ENCODE measurements at regions not wholly inside any gene's neighbourhood (a gene's known extent, or its start where the extent isn't known, plus 50 kb on each side); places are given as distances from the start of the nearest gene placed in this dataset.

DNA sequence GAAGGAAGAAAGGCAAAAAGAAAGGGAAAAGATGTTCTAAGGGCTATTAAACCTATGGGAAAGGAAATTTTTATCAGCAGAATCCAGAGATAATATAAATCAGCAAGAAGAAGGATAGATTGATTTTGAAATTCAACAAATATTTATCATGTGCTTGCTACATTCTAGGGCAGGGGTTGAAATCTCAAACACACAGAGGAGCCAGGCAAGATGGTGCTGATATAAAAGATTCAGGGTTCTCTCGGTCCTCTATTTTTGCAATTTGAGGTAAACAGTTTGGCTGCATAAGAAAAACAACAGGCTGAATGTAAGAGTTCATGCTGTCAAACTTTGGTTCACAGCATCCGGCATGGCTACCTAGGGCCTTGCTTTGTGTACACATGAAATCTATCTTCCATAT, 109.6 kb upstream of the BMP2 start:
- no peak for FAIRE-seq

DNA sequence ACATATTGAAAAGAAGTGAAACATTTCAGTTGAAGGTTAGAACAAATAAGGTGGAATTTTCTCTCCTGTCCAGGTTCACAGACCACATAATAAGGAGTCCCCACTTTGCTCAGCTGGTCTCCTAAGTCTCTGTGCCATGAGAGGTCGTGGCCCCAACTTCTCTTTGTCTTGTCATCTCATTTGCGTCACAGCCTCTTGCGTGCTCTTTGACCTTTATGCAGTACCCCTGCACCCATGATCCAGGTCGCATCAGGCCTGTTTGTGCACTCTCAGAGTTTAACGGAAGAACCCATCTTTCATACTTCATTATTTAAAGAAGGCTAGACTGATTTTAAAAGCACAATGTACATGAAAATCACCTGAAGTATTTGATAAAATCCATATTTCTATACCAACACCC, 110.4 kb upstream of the BMP2 start:
- FAIRE-seq, result no peak

DNA sequence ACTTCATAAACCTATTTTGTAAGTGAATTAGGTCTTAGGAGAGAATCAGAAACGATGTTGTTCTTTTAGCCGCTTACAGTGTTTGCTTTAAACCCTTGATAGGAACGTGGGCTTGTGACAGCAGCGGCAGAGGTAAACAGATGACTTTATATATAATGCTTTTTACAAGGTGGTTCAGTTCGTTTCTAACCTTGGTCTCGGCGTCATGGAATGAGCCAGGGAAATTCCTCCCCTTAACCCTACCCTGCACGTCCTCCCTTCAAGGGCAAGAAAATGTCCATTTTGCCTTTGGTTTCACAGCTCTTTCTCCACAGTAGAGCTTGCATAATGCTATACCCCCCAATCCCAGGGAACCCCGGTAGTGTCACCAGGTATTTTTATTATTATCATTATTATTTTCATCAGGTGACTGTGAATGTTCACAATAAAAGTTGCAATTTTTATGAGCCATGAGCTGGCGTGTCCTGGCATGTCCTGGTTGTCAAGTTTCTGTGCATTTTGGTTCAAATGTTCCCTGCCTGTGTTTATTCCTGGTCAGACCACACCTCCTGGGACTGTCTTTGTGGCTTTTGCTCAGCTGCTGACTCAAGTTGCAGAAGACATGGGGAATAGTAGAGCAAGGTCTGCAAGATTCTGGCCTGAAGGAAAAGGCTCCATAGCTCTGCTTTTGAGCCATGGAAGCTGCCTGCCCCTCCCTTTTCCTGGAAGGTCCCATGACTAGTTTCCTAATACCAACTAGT, 112.8 kb upstream of the BMP2 start:
- FAIRE-seq, result no peak

DNA sequence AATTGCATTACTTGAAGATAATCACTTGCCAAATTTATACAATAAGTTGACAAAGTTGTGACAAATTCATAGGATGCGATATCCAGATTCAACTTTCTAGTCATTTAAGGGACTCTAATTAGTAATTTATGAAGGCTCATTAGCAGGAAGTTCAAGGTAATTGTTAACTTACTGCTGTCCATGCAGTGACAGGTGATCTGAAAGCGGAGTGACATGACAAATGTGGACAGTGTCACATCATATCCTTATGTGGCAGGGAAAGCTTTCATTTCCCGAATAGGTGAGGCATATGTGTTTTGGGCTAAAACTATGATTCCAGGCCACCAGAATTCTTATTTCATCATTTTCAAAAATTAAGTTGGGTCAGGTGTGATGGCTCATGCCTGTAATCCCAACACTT, 115.9 kb upstream of the BMP2 start:
- FAIRE-seq, result no peak

DNA sequence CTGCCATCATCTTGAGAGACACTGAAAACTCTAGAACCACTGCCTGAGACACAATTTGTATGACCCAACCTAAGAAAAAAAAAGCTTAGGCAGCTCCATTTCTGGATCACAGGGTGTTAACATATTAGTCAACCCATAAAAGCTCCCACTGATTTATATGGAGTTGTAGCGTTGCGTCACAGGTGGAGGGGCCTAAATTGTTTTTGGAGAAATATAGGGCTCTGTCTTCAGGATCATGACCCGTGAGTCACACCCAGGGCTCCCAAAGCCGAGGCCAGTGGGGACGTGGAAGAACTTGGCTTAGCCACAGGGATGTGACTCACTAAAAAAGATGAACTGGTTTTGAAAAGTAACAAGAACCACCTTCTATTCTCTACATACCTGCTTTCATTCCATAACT, 116.5 kb upstream of the BMP2 start:
- no peak for FAIRE-seq

DNA sequence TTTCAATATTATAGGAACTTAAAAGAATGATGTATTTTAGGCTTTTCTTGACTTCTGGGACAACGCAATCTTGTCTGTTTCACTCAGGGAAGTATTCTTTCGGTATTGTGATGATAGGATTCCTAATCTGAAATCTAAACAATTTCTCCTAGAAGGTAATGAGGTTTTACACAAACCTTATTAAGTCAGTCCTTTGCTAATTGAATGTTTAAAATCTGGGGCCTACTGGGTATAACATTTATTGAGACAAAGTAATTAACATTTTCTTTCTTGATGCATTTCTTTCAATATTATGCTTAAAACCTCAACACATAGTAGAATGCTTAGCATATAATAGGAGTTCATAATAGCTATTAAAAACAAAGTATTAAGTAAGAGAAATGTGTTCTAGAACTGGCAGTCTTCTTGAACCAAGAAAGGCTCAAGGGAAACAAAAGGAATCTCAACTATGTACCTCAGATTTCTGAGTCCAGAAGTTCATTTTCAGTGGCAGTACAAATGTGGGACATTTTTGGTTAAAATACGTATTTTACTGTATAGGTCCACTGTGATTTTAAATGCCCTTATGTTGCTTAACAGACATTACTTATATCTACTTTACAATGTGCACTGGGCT, 121.4 kb upstream of the BMP2 start:
- FAIRE-seq, result no peak

DNA sequence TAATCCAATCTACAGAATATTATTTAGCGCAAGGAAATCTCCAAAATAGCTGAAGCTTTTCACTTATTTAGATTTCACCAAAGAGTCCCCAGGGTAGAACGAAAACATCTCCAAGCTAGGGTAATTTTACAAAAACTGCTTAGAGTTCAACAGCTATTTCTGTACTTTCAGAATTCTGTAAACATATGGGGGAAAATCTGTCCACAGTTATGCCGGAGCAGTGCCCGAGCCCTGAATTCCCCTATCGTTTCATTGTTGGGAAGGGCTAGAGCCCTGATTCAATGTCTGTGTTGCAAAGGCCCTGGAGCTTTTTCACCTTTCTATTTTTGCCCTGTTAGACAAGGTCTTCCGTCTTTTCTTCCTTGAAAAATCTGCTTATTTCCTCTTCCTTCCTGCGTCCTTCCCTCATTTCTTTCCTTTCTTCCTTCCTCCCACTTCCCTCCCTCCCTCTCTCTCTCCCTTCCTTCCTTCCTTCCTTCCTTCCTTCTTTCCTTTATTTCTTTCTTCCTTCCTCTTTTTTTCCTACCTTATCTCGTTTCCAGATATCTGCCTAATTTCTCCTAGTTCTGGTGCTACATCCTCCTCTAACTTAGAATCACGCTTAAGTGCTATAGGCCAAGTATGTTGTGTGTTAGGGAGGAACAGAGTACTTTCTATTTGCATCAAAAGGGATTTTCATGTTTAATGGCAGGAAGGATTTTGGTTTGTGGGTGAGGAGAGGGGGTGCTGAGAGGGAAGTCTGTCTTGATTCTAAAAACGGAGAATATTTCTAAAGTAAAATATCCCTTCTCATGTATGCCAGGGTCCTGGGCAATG, 122.5 kb upstream of the BMP2 start:
- FAIRE-seq, result no peak

DNA sequence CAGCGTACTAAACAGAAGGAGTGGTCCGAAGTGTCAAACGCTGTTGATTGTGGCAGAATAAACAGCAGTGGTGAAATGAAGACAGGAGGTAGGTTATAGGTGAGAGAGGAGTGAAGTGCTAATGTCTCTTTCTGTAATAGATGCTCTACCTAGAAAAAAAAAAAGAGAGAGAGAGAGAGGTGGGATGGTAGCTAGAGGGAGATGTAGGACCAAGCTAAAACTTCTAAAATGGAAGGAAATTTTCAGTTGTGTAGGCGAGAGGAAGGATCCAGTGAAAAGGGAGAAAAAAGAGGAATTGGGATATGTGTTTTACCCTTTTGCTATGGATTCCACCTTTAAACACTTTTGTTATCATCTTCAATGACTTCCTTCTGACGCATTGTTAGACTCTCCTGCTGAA, 126.5 kb upstream of the BMP2 start:
- FAIRE-seq, result no peak

DNA sequence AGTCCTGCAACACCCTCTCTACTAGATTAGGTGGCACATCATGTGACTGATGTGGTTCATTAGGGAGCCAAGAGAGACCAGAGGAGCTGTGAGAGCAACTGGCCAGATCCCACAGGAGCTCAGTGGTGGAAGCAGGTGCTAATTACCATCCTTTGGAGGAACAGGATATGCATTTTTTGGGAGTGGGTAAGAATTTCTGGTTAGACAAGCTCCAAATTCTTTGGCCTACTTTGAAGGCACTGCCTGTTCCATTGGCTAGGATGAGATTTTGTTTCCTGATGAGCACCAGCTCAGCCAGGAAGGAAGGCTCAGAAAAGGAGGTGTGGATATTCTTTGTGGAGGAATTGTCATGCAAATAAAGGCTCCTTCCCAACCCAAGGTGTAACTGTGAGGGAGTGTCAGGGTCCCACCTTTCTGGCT, 130.3 kb upstream of the BMP2 start:
- FAIRE-seq, result no peak

DNA sequence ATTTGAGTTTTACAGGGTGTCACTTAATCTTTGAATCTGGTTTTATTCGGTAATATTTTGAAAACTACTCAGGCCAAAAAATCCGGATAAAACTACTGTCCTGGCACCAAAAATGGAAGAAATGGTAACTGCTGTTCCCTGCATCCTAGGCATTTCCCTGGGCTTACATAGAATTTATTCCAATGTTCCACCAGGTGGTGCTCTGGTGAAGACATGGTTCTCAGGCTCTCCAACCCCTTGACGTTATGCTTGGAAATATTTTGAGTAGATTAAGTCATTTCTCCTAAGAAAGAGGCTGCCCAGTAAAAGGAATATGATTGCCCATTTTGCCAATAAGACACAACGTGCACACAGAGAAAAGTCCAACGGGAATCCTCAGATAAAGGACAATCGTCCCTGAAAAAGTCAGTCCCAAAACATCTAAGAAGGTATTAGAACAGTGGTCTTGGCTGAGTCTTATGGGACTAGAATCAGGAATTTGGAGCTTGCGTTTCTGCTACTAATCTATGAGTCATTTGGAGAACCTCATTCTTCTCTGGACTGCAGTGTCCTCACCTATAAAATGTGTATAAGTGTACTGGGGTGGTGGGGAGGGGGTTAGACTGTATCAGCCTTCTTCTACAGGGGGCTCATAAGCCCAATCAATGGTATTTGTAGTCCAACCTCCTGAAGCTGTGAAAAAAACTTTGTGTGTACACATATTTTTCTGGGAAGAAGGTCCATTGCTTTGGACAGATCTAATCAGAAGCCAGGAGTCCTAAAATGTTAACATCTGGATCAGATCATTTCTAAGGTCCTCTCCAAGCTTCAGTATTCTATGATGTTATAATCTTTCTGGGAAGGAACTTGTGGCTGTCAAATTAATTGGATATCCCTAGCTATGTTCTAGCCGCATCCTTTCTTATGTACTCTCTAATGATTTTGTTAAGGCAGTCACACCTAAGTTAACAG, 131.0 kb upstream of the BMP2 start:
- no peak for FAIRE-seq

DNA sequence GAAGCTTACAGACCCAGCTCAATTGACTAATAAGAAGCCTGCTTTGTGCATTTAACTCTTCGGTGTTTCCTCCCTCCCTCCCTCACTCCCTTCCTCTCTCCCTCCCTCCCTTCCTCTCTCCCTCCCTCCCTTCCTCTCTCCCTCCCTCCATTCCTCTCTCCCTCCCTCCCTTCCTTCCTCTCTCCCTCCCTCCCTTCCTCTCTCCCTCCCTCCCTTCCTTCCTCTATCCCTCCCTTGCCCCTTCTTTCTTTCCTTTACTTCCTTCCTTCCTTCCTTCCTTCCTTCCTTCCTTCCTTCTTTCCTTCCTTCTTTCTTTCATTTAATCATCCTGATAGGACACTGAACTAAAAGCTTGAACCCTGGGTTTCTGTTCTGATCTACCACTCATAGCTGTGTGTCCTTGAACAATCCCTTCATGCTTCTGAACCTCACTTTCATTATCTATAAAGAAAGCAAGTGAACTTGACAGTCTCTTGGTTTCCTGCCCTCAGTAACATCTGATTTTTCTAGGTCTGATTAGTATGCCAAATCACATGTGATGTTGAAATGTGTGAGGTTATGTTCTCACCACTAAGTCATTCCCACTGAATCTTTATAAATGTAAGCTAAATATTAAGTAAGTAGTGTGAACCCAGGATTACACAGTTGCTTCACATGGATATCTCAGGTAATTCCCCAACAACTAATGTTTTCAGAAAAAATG, 132.3 kb upstream of the BMP2 start:
- FAIRE-seq, result no peak

DNA sequence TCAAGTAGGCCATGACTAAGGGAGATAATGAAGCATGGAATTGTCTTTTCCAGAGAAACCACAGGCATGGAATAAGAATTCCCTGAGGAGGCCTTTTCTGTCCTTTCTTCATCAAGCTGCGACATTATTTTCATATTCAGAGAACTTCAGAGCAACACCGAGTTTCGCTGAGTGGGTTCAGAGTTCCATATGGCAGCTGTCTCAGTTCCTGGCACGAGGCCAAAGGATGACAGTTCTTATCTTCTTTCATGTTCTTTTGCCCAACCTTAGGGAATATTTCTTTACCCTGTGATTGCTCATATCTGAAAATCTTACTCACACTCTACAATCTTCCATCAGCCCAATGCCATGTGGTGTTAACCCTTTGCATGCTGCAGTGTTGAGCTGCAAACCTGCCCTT, 135.3 kb upstream of the BMP2 start:
- no peak for FAIRE-seq

DNA sequence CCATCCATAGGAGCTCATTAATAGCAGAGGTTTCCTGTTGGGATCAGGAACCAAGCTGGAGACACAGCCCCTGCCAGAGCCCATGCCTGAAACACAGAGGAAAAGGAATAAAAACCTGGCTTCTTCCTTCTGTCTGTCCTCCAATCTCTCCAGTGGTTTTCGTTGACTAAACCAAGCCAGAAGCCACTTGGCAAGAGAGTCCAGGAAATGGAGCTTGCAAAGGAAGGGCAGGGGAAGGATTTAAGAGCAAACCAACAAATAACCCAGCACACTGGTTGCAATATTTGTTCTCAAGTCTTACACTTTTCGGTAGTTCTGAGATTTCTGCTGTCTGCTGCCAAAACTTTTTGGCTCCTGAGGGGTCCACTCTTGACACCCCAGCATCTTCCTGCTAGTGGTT, 137.0 kb upstream of the BMP2 start:
- FAIRE-seq, result no peak

DNA sequence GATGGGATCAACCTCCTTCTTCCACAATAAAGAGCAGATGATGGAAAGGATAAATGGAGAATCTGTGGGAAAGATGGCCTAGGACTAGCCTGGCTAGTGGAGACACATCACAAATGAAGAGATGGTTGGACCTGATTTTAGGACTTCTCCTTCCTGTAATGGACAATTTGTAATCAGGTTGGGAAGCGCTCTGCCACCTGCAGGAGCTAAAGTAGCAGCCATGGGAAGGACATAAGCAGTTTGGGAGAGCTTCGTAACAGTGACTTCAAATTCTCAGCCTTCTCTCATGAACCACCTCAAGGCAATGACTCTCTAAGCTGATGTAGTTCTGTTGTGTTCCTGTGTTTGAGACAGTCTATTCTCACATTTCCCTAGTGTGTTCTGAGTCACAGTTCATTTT, 137.9 kb upstream of the BMP2 start:
- FAIRE-seq, result no peak

DNA sequence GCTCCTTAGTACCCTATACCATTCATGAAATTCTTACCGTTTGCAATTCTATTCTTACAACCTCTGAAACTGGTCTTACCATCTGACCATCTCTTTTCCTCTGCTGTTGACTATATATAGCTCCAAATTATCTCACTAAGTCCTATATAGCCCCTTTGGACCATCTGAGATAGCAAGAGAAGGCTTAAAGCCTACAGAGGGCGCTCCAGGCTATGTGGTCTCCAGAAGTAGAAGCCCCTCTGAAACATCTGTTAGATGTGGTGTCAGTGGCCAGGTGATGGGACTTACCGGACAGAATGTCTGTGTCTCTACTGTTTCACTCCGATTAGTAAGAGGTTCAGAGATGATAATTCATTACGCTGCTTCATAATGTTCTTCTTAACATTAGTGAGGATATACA, 140.7 kb upstream of the BMP2 start:
- FAIRE-seq, result no peak

DNA sequence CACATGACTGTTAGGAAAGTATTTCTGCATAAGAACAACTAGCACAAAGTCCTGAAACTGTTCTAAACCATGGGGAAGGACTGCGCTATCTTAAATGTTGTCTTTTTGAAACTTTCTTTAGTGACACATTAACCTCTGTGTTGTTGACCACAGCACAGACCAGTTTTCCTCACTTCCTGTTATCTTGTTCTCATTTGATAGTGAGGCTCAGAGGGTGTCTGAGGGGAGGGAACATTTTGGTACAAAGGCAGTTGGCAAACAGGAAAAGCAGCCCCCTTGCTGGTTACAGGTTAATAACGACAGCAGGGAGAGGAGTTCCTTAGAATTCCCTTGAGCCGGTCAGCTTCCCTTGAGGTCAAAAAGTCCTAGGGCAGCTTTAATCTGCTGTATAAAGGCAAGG, 143.5 kb upstream of the BMP2 start:
- no peak for FAIRE-seq

DNA sequence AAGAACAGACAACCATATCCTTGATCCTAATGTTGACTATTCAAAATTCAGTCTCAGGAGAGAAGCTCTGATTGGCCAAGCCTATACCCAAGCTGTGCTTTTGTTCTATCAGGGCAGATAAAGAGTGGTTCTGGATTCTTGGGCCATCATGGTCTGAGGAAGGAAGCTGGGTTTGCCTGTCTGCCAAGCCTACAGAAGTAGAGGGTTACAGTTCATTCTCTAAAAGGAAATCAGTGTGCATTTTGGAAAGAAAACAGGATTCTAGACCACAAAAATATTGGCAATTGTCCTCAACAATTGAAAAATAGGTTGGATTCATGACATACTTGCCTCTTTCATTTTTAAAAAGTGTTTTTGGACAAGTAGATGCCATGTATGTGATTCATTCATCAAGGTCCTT, 145.4 kb upstream of the BMP2 start:
- no peak for FAIRE-seq

DNA sequence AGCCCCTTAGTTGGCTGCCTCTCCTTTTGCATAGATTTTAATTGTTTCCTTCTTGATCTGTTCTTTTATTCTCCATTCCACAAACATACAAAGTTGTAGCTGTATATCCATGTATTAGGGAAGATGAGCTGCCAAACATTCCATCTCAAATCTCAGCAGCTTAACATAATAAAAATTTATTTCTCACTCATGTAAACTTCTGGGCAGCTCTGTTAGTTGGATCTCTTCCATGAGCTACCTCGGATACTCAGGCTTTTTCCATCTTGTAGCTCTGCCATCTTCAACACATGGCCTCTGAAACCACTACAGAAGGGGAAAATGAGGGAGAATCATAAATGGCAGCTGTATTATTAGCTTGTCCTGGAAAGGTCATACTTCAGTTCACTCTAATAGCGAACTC, 149.4 kb upstream of the BMP2 start:
- no peak for FAIRE-seq

DNA sequence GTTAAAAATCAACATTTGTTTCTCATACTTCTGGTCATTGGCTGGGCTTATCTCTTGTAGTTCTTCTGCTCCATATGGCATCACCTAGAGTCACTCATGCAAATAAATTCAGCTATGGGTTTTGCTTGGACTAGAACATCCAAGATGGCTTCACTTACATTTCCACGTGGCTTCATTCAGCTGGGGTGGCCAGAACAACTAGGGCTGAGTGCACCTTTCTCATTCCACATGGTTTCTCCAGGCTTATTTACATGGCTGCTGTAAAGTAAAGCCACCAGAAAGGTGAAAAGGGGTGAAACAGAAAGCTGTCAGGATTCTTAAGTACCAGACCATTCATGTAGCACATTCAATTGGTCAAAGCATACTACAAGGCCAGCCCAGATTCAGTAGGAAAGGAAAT, 151.1 kb upstream of the BMP2 start:
- no peak for FAIRE-seq

DNA sequence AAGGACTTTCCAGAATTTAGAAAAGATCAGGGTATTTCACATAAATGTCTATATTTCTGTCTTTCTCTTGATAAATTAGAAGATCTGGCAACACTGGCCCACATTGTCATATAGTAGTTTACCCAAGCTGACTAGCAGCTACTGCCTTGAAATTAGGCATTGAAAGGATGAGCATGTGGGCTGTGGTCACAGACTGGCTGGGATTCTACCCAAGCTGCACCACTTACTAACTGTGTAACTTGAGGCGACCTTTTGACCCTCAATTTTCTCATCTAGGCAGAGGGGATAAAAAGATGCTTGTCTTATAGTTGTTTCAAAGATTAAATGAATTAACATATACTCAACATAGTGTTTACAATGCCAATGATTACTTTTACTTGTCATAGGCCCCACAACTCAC, 152.7 kb upstream of the BMP2 start:
- no peak for FAIRE-seq

DNA sequence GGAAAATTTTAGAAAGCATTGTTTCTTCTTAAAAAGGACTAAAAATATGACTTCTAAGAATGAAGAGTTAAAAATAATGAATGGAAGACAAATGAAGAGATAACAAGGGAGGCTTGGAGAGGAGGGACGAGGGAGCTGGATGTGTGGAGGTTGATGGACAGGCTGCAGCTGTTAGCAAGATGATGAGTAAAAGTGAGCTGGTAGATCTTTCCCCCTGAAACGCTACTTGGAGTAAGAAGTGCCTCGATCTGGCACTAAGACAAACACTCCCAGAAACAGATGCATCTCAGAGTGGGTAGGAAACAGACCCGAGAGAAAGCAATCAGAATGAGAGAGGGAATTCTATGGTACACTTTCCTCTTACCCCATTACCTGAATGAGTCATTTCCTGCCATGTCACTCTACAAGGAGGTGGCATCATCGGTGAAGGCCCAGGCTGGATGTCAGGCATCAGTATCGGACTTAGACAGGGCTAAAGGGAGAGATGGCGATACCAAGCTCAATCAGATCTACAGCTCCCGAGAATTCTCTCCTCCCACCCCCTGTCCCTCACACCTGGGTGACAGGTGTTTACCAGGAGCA, 154.1 kb upstream of the BMP2 start:
- no peak for FAIRE-seq

DNA sequence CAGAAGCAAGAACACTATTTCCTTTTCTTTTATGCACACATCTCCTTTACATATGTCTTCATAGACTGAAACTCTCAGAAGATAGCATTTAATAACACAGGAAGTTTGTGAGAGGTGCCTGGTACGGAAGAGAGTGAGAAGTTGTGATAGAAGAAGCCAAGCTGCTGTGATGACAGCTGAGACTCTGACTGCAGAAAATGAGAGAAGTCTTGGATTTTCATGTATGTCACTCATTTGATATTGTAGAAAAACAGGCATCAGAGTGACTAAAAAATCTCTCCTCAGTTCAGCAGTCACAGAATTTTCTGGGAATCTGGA, 154.9 kb upstream of the BMP2 start:
- FAIRE-seq, result no peak
